A549 (cell line): ENCODE measurements at regions not wholly inside any gene's neighbourhood (a gene's known extent, or its start where the extent isn't known, plus 50 kb on each side); places are given as distances from the start of the nearest gene placed in this dataset.
A peak's percentile ranks its signal among the peaks of the same experiment; 100 is the strongest.

Experiments
- ATAC-seq, 2 experiments: fragments of 200-7000 bp in 1 of 2; fragments of >200 bp in 1 of 2; cut with Nextera tagmentation in 1 of 2; cut with Tn5 transposase in 1 of 2; 3 replicates each; pipeline versions ENCODE4 v1.8.0 to v1.9.1; 2018 to 2020; ENCODE audit warnings: mild to moderate bottlenecking in 1 of 2, moderate library complexity in 1 of 2
- CTCF ChIA-PET: fragments of 300-600 bp; sonication (Branson Sonifier 250); formaldehyde crosslinking; extraction: SDS; loops from one replicate; lab custom pipeline; 2021; ENCODE audit warnings: antibody characterized with exemption, inconsistent platforms; lab: Yijun Ruan, JAX
- POLR2A ChIA-PET: fragments of 350-600 bp; formaldehyde crosslinking; extraction: SDS; loops from one replicate; lab custom pipeline; 2021; ENCODE audit warnings: antibody characterized with exemption, inconsistent platforms; lab: Yijun Ruan, JAX
- DNase-seq, 2 experiments: peaks; one replicate each; pipeline versions ENCODE4 v3.0.0 to v3.0.0-alpha.2; 2011 to 2016; ENCODE audit warnings: low read depth in 1 of 2, low spot score in 1 of 2
- FAIRE-seq: peaks from 2 replicates; lab custom pipeline; 2011; peaks lifted over from hg19 to GRCh38; lab: Jason Lieb, UNC
- H3K27ac ChIP-seq, 2 experiments: fragments of >200 bp; sonication (Bioruptor Twin); formaldehyde crosslinking; 3 replicates each; pipeline ENCODE4 v1.5.1; 2016 to 2017
- H3K4me1 ChIP-seq: fragments of >200 bp; sonication (Bioruptor Twin); formaldehyde crosslinking; 3 replicates; pipeline ENCODE4 v1.6.1; 2016
- H3K4me2 ChIP-seq: fragments of >200 bp; sonication (Bioruptor Twin); formaldehyde crosslinking; 3 replicates; pipeline ENCODE4 v1.6.1; 2016
- H3K4me3 ChIP-seq: fragments of >200 bp; sonication (Bioruptor Twin); formaldehyde crosslinking; 3 replicates; pipeline ENCODE4 v1.5.1; 2016
- H3K9me3 ChIP-seq: fragments of >200 bp; sonication (Bioruptor Twin); formaldehyde crosslinking; 3 replicates; pipeline ENCODE4 v1.6.1; 2016
- CBX8 ChIP-seq: fragments of 200-600 bp; sonication (generic); IDR thresholded peaks from 2 replicates; pipeline ENCODE4 v1.6.1; 2016
- EHMT2 ChIP-seq: fragments of 200-600 bp; sonication (generic); IDR thresholded peaks from 2 replicates; pipeline ENCODE4 v1.6.1; 2016; ENCODE audit warnings: antibody characterized with exemption, low read depth, mild to moderate bottlenecking, moderate library complexity
- FOSL2 ChIP-seq, 2 experiments: fragments of 450-650 bp in 1 of 2; fragments of >200 bp in 1 of 2; sonication (Bioruptor Twin) in 1 of 2; formaldehyde crosslinking; IDR thresholded peaks; 2 replicates each; pipeline versions ENCODE4 v1.5.0 to v1.6.1; 2016 to 2020; ENCODE audit warnings: mild to moderate bottlenecking in 1 of 2, moderate library complexity in 1 of 2
- HOXB13 ChIP-seq: fragments of 250-450 bp; sonication (Bioruptor Pico); IDR thresholded peaks from 2 replicates; pipeline ENCODE4 v1.5.0; 2020; ENCODE audit warnings: low read depth, mild to moderate bottlenecking, moderate library complexity
- HOXB5 ChIP-seq: fragments of 250-450 bp; sonication (Bioruptor Pico); IDR thresholded peaks from 2 replicates; pipeline ENCODE4 v1.5.0; 2020; ENCODE audit warnings: mild to moderate bottlenecking, moderate library complexity
- JUN ChIP-seq, 2 experiments: fragments of >200 bp; sonication (Bioruptor Twin); formaldehyde crosslinking; IDR thresholded peaks; 2 replicates in 1 of 2; 3 replicates in 1 of 2; pipeline ENCODE4 v1.6.1; 2016 to 2017
- JUNB ChIP-seq: fragments of >200 bp; sonication (Bioruptor Twin); formaldehyde crosslinking; IDR thresholded peaks from 2 replicates; pipeline ENCODE4 v1.6.1; 2016
- KDM1A ChIP-seq: fragments of 200-600 bp; sonication (generic); IDR thresholded peaks from 2 replicates; pipeline ENCODE4 v1.6.1; 2016; ENCODE audit warnings: low read depth, mild to moderate bottlenecking
- MAFK ChIP-seq: fragments of 450-650 bp; IDR thresholded peaks from 2 replicates; pipeline ENCODE4 v1.6.1; 2014; ENCODE audit not compliant: partially characterized antibody
- NR3C1 ChIP-seq: fragments of >200 bp; sonication (Bioruptor Twin); formaldehyde crosslinking; IDR thresholded peaks from 3 replicates; pipeline ENCODE4 v1.6.1; 2017
- PHF8 ChIP-seq: fragments of 200-600 bp; sonication (generic); IDR thresholded peaks from 2 replicates; pipeline ENCODE4 v1.6.1; 2016; ENCODE audit warnings: low read depth, mild to moderate bottlenecking, antibody characterized with exemption, moderate library complexity, borderline replicate concordance
- POLR2AphosphoS2 ChIP-seq: conservative IDR thresholded peaks from 2 replicates; pipeline ENCODE4 v1.6.1; 2012; ENCODE audit warnings: low read length, improper control_type of control experiment, inconsistent platforms
- SMC3 ChIP-seq: fragments of >200 bp; sonication (Bioruptor Twin); formaldehyde crosslinking; IDR thresholded peaks from 3 replicates; pipeline ENCODE4 v1.6.1; 2018; ENCODE audit warnings: inconsistent platforms
- TP53 ChIP-seq: fragments of 250-450 bp; sonication (Bioruptor Pico); IDR thresholded peaks from 2 replicates; pipeline ENCODE4 v1.5.0; 2021; ENCODE audit warnings: mild to moderate bottlenecking, moderate library complexity
- WGBS: methylation state at CpG from one replicate; pipeline ENCODE4 v1.1.6; 2017; ENCODE audit errors: missing lambda C conversion rate; 5-methylcytosine and 5-hydroxymethylcytosine counted together
- TF ChIP-seq, protein P1 (sequence below): IDR thresholded peaks from 2 replicates; pipeline ENCODE4 v1.6.1; 2012; ENCODE audit warnings: low read depth, borderline replicate concordance
- TF ChIP-seq, protein P2 (sequence below): IDR thresholded peaks from 2 replicates; pipeline ENCODE4 v1.6.1; 2012
- TF ChIP-seq, protein P3 (sequence below): IDR thresholded peaks from 2 replicates; pipeline ENCODE4 v1.6.1; 2012
- TF ChIP-seq, protein P4 (sequence below): fragments of 450-650 bp; IDR thresholded peaks from 2 replicates; pipeline ENCODE4 v1.6.1; 2014; ENCODE audit warnings: antibody characterized with exemption

DNA sequence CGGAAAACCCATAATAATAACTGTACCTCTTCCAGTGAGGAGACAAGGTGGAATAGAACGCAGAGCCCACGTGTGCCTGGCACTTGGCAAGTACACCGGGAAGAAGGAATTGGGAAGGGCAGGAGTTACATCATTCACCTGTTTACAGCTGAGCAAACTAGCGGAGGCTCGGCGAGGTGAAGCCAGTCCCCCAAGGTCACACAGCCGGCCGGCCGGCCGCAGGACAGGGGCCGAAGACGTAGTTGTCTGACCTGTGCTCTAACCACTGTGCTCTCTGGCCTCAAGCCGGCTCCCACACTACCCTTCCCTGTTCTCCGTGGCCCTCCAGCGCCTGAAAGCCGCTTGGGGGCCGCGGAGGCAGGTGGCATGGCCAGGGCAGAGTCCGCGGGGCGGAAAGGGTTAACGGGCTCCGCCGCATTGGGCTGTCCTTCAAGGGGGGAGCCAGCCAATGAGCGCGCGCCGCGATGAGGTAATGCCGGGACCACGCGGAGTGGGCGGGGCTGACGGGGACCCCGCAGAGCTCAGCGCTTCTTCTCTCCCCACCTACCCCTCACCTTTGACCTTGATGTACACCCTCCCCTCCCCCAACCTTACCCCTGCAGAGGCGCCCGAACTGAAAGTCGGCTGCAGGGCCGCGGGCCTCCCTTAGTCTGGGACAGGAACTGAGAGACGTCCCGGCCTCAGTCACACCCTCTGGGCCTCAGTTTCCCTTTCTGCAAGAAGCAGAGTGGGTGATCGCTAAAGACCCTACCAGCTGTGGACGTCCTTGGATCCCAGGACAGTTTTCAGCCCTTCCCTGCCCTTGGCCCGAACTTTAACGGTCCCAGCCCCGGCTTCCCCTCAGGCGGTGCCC is 125.1 kb downstream of the C9orf50 start (continued):
- TF ChIP-seq PHF8 (no peak), EHMT2 (no peak), SMC3 (peak; percentile 36; the same call in 2 of the 3 replicates)

DNA sequence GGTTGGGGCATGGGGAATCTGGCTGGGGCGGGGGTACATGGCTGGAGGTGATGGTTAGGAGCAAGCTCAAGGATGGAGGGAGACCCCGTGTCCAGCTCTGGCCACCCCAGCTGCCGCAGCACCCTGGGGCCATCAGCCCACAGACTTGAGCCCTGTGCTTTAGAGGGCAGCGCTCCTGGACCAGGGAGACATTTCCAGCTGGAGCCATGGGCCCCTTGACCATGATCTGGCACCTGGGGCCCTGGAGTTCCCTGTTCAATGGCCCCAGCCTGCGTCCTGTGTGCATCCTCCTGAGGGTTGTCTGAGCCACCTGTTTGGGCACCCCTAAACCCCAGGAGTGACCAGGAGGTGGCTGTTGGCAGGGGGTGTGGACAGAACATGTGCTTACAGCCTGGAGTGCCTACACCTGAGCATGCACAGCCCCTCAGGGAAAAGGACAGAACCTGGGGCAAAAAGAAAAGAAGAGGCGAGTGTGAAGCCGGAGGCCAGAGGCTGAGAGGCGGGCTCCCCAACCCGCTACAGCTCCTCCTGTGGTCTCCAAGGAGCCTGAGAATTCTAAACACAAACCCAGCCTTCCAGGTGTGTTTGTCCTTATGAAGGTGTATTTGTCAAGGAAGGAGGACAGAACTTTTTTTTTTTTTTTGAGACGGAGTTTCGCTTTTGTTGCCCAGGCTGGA is 126.7 kb downstream of the C9orf50 start:
- Histone ChIP-seq H3K27ac (peak overlapping the region; percentile 99 to 100), H3K4me1 (peaks cover 86% of the 10 kb centered on the region), H3K4me2 (peak overlapping the region; percentile 87), H3K9me3 (no peaks in the 10 kb centered on the region), H3K4me3 (peak overlapping the region; percentile 63; the same call in 1 of the 3 replicates)
- WGBS: 89% methylated on average over 11 of the region's 11 CpGs
- CTCF ChIA-PET: interaction anchor here (0.7 to 9.8 kb wide), 14 partner anchors 11 to 467 kb away, joined by 3 to 90 read pairs (median 8); partner anchors contain the start of gene IER5L
- TF ChIP-seq POLR2AphosphoS2: no peak
- TF ChIP-seq TP53: no peak
- no peak for TF ChIP-seq FOSL2 (IDR thresholded peaks at IDR 0.05)
- TF ChIP-seq FOSL2 (CRISPR knock-in tag; IDR thresholded peaks at IDR 0.05): no peak
- TF ChIP-seq, protein P1, sequence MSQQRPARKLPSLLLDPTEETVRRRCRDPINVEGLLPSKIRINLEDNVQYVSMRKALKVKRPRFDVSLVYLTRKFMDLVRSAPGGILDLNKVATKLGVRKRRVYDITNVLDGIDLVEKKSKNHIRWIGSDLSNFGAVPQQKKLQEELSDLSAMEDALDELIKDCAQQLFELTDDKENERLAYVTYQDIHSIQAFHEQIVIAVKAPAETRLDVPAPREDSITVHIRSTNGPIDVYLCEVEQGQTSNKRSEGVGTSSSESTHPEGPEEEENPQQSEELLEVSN: no peak
- TF ChIP-seq JUN (IDR thresholded peaks at IDR 0.05): peak in 1 of 2 experiments; percentile 21; a peak in 1 of 5 replicates
- TF ChIP-seq CBX8: no peak
- TF ChIP-seq JUNB: no peak
- TF ChIP-seq, protein P2, sequence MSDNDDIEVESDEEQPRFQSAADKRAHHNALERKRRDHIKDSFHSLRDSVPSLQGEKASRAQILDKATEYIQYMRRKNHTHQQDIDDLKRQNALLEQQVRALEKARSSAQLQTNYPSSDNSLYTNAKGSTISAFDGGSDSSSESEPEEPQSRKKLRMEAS: peak; percentile 31; the same call in 1 of the 2 replicates
- TF ChIP-seq MAFK: no peak
- ATAC-seq: no peak
- no peak for FAIRE-seq
- POLR2A ChIA-PET: interaction anchor here (0.8 to 6.6 kb wide), 6 partner anchors 10 to 317 kb away, joined by 3 to 69 read pairs (median 6); partner anchors contain the start of gene IER5L
- no peak for DNase-seq

DNA sequence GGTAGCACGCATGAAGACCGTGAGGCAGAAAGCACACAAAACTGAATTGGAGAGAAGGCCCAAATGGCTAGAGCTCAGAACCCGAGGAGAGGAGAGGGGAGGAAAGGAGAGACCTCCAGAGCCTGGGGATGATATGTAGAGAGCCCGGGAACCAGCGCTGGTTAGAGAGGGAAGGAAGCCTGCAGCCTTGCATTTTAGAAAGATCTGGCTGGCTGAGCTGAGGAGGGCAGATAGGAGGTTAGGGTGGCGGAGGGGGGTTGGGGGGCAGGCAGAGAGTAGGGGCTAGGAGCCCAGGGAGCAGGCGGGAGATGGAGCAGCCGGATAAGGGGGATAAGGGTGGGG is 127.2 kb downstream of the C9orf50 start:
- no peak for DNase-seq
- CTCF ChIA-PET: interaction anchor here (0.7 to 9.8 kb wide), 13 partner anchors 10 to 467 kb away, joined by 3 to 90 read pairs (median 5); partner anchors contain the start of gene IER5L
- no peak for ATAC-seq
- Histone ChIP-seq H3K4me1 (peaks cover 85% of the 10 kb centered on the region), H3K4me2 (peak overlapping the region; percentile 87), H3K27ac (peak overlapping the region; percentile 99 to 100), H3K4me3 (no peak overlapping the region), H3K9me3 (no peaks in the 10 kb centered on the region)
- TF ChIP-seq SMC3: no peak
- TF ChIP-seq, protein P1: no peak
- TF ChIP-seq TP53: no peak
- TF ChIP-seq KDM1A: no peak
- no peak for TF ChIP-seq HOXB13
- TF ChIP-seq EHMT2: no peak
- TF ChIP-seq HOXB5 (CRISPR knock-in tag): no peak
- no peak for TF ChIP-seq NR3C1
- TF ChIP-seq, protein P3, sequence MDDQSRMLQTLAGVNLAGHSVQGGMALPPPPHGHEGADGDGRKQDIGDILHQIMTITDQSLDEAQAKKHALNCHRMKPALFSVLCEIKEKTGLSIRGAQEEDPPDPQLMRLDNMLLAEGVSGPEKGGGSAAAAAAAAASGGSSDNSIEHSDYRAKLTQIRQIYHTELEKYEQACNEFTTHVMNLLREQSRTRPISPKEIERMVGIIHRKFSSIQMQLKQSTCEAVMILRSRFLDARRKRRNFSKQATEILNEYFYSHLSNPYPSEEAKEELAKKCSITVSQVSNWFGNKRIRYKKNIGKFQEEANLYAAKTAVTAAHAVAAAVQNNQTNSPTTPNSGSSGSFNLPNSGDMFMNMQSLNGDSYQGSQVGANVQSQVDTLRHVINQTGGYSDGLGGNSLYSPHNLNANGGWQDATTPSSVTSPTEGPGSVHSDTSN: no peak
- TF ChIP-seq, protein P4, sequence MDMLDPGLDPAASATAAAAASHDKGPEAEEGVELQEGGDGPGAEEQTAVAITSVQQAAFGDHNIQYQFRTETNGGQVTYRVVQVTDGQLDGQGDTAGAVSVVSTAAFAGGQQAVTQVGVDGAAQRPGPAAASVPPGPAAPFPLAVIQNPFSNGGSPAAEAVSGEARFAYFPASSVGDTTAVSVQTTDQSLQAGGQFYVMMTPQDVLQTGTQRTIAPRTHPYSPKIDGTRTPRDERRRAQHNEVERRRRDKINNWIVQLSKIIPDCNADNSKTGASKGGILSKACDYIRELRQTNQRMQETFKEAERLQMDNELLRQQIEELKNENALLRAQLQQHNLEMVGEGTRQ: no peak
- POLR2A ChIA-PET: interaction anchor here (0.6 to 6.6 kb wide), 5 partner anchors 77 to 353 kb away, joined by 3 to 69 read pairs (median 4); partner anchors contain the start of gene IER5L
- WGBS: 67% methylated on average over 8 of the region's 8 CpGs
- FAIRE-seq: no peak
